ENCODE measurements at regions not wholly inside any gene's neighbourhood (a gene's known extent, or its start where the extent isn't known, plus 50 kb on each side); places are given as distances from the start of the nearest gene placed in this dataset.

- no peak overlapping the region for H2AFZ ChIP-seq (ENCODE audit: low read depth, low read length)
- H3K4me3 ChIP-seq (ENCODE audit: low read length): no peak overlapping the region
- no peaks in the 10 kb centered on the region for H3K27me3 ChIP-seq (ENCODE audit: insufficient read depth, low read length)
- no peaks in the 10 kb centered on the region for H3K9me3 ChIP-seq (ENCODE audit: low read length)
- H3K36me3 ChIP-seq (ENCODE audit: insufficient read depth, low read length): no peaks in the 10 kb centered on the region
- no peaks in the 10 kb centered on the region for H3K4me1 ChIP-seq (ENCODE audit: insufficient read depth, low read length)
These were observed 113.7 kb upstream of the DTNBP1 start for GRCh38 chr6:15776458-15776980.

- Histone ChIP-seq H3K4me1 (ENCODE audit: insufficient read depth, low read length) (no peaks in the 10 kb centered on the region), H3K27me3 (ENCODE audit: insufficient read depth, low read length) (no peaks in the 10 kb centered on the region), H3K36me3 (ENCODE audit: insufficient read depth, low read length) (no peaks in the 10 kb centered on the region), H3K9me3 (ENCODE audit: low read length) (no peaks in the 10 kb centered on the region), H3K4me3 (ENCODE audit: low read length) (no peak overlapping the region), H2AFZ (ENCODE audit: low read depth, low read length) (no peak overlapping the region)
These were observed 112.9 kb upstream of the DTNBP1 start for GRCh38 chr6:15775741-15776140.

GRCh38 chr6:15775076-15775634 lies 112.3 kb upstream of the DTNBP1 start:
- H3K36me3 ChIP-seq (ENCODE audit: insufficient read depth, low read length): no peaks in the 10 kb centered on the region
- H3K9me3 ChIP-seq (ENCODE audit: low read length): no peaks in the 10 kb centered on the region
- H3K4me3 ChIP-seq (ENCODE audit: low read length): no peak overlapping the region
- no peak overlapping the region for H2AFZ ChIP-seq (ENCODE audit: low read depth, low read length)
- no peaks in the 10 kb centered on the region for H3K27me3 ChIP-seq (ENCODE audit: insufficient read depth, low read length)
- H3K4me1 ChIP-seq (ENCODE audit: insufficient read depth, low read length): no peaks in the 10 kb centered on the region

- H3K27me3 ChIP-seq (ENCODE audit: insufficient read depth, low read length): no peaks in the 10 kb centered on the region
- no peak overlapping the region for H3K4me3 ChIP-seq (ENCODE audit: low read length)
- no peaks in the 10 kb centered on the region for H3K9me3 ChIP-seq (ENCODE audit: low read length)
These were observed 111.1 kb upstream of the DTNBP1 start for GRCh38 chr6:15773806-15774410.

GRCh38 chr6:15770347-15771143 lies 107.7 kb upstream of the DTNBP1 start:
- H3K4me3 ChIP-seq (ENCODE audit: low read length): no peak overlapping the region
- no peaks in the 10 kb centered on the region for H3K36me3 ChIP-seq (ENCODE audit: insufficient read depth, low read length)
- no peaks in the 10 kb centered on the region for H3K27me3 ChIP-seq (ENCODE audit: insufficient read depth, low read length)

More at GRCh38 chr6:15773806-15774410, 111.1 kb upstream of the DTNBP1 start:
- Histone ChIP-seq H3K36me3 (ENCODE audit: insufficient read depth, low read length) (no peaks in the 10 kb centered on the region), H3K4me1 (ENCODE audit: insufficient read depth, low read length) (no peaks in the 10 kb centered on the region), H2AFZ (ENCODE audit: low read depth, low read length) (no peak overlapping the region)

GRCh38 chr6:15769511-15770018 lies 106.7 kb upstream of the DTNBP1 start:
- Histone ChIP-seq H3K4me3 (ENCODE audit: low read length) (no peak overlapping the region), H3K27me3 (ENCODE audit: insufficient read depth, low read length) (no peaks in the 10 kb centered on the region), H2AFZ (ENCODE audit: low read depth, low read length) (no peak overlapping the region), H3K4me1 (ENCODE audit: insufficient read depth, low read length) (peaks cover under 1% of the 10 kb centered on the region), H3K9me3 (ENCODE audit: low read length) (no peaks in the 10 kb centered on the region), H3K36me3 (ENCODE audit: insufficient read depth, low read length) (no peaks in the 10 kb centered on the region)

More at GRCh38 chr6:15770347-15771143, 107.7 kb upstream of the DTNBP1 start:
- Histone ChIP-seq H3K4me1 (ENCODE audit: insufficient read depth, low read length) (no peaks in the 10 kb centered on the region), H3K9me3 (ENCODE audit: low read length) (no peaks in the 10 kb centered on the region), H2AFZ (ENCODE audit: low read depth, low read length) (no peak overlapping the region)

- no peak overlapping the region for H2AFZ ChIP-seq (ENCODE audit: low read depth, low read length)
- no peaks in the 10 kb centered on the region for H3K36me3 ChIP-seq (ENCODE audit: insufficient read depth, low read length)
- H3K9me3 ChIP-seq (ENCODE audit: low read length): no peaks in the 10 kb centered on the region
- H3K4me3 ChIP-seq (ENCODE audit: low read length): no peak overlapping the region
- H3K4me1 ChIP-seq (ENCODE audit: insufficient read depth, low read length): peaks cover 6% of the 10 kb centered on the region
- H3K27me3 ChIP-seq (ENCODE audit: insufficient read depth, low read length): no peaks in the 10 kb centered on the region
These were observed 106.2 kb upstream of the DTNBP1 start for GRCh38 chr6:15768999-15769398.

GRCh38 chr6:15763837-15764236 lies 101.0 kb upstream of the DTNBP1 start:
- H2AFZ ChIP-seq (ENCODE audit: low read depth, low read length): no peak overlapping the region
- no peaks in the 10 kb centered on the region for H3K36me3 ChIP-seq (ENCODE audit: insufficient read depth, low read length)
- no peaks in the 10 kb centered on the region for H3K9me3 ChIP-seq (ENCODE audit: low read length)
- H3K4me1 ChIP-seq (ENCODE audit: insufficient read depth, low read length): peaks cover 13% of the 10 kb centered on the region
- H3K4me3 ChIP-seq (ENCODE audit: low read length): no peak overlapping the region
- H3K27me3 ChIP-seq (ENCODE audit: insufficient read depth, low read length): no peaks in the 10 kb centered on the region

- H3K9me3 ChIP-seq (ENCODE audit: low read length): no peaks in the 10 kb centered on the region
- peaks cover 13% of the 10 kb centered on the region for H3K4me1 ChIP-seq (ENCODE audit: insufficient read depth, low read length)
- no peak overlapping the region for H2AFZ ChIP-seq (ENCODE audit: low read depth, low read length)
- no peaks in the 10 kb centered on the region for H3K27me3 ChIP-seq (ENCODE audit: insufficient read depth, low read length)
- H3K4me3 ChIP-seq (ENCODE audit: low read length): no peak overlapping the region
- H3K36me3 ChIP-seq (ENCODE audit: insufficient read depth, low read length): no peaks in the 10 kb centered on the region
These were observed 100.5 kb upstream of the DTNBP1 start for GRCh38 chr6:15763364-15763763.

- H3K27me3 ChIP-seq (ENCODE audit: insufficient read depth, low read length): no peaks in the 10 kb centered on the region
- H3K9me3 ChIP-seq (ENCODE audit: low read length): no peaks in the 10 kb centered on the region
- no peak overlapping the region for H3K4me3 ChIP-seq (ENCODE audit: low read length)
- H3K36me3 ChIP-seq (ENCODE audit: insufficient read depth, low read length): no peaks in the 10 kb centered on the region
- H3K4me1 ChIP-seq (ENCODE audit: insufficient read depth, low read length): peaks cover 13% of the 10 kb centered on the region
- no peak overlapping the region for H2AFZ ChIP-seq (ENCODE audit: low read depth, low read length)
These were observed 98.2 kb upstream of the DTNBP1 start for GRCh38 chr6:15761045-15761502.

- Histone ChIP-seq H3K9me3 (ENCODE audit: low read length) (no peaks in the 10 kb centered on the region), H3K4me1 (ENCODE audit: insufficient read depth, low read length) (peaks cover 5% of the 10 kb centered on the region), H3K4me3 (ENCODE audit: low read length) (no peak overlapping the region), H2AFZ (ENCODE audit: low read depth, low read length) (no peak overlapping the region), H3K36me3 (ENCODE audit: insufficient read depth, low read length) (no peaks in the 10 kb centered on the region), H3K27me3 (ENCODE audit: insufficient read depth, low read length) (no peaks in the 10 kb centered on the region)
These were observed 95.9 kb upstream of the DTNBP1 start for GRCh38 chr6:15758631-15759215.

GRCh38 chr6:15755526-15755925 lies 92.7 kb upstream of the DTNBP1 start:
- Histone ChIP-seq H3K4me3 (ENCODE audit: low read length) (no peak overlapping the region), H3K27me3 (ENCODE audit: insufficient read depth, low read length) (no peaks in the 10 kb centered on the region), H2AFZ (ENCODE audit: low read depth, low read length) (no peak overlapping the region), H3K9me3 (ENCODE audit: low read length) (no peaks in the 10 kb centered on the region), H3K4me1 (ENCODE audit: insufficient read depth, low read length) (no peaks in the 10 kb centered on the region), H3K36me3 (ENCODE audit: insufficient read depth, low read length) (no peaks in the 10 kb centered on the region)

- no peaks in the 10 kb centered on the region for H3K9me3 ChIP-seq (ENCODE audit: low read length)
- no peaks in the 10 kb centered on the region for H3K36me3 ChIP-seq (ENCODE audit: insufficient read depth, low read length)
- H3K4me1 ChIP-seq (ENCODE audit: insufficient read depth, low read length): no peaks in the 10 kb centered on the region
- H3K4me3 ChIP-seq (ENCODE audit: low read length): no peak overlapping the region
- no peak overlapping the region for H2AFZ ChIP-seq (ENCODE audit: low read depth, low read length)
- no peaks in the 10 kb centered on the region for H3K27me3 ChIP-seq (ENCODE audit: insufficient read depth, low read length)
These were observed 91.9 kb upstream of the DTNBP1 start for GRCh38 chr6:15754706-15755079.

Measured in neuron (in vitro differentiated cells).